GM21381 (cell line): ENCODE measurements at regions not wholly inside any gene's neighbourhood (a gene's known extent, or its start where the extent isn't known, plus 50 kb on each side); places are given as distances from the start of the nearest gene placed in this dataset.
"Not testable (repeated sequence)": the region's sequence is repeated elsewhere in the genome, so short reads cannot be mapped to it uniquely, and the experiment has no call there.

Experiments
- ATAC-seq: cut with Tn5 transposase; IDR thresholded peaks from one replicate; pipeline ENCODE4 v1.9.1; 2021; ENCODE audit warnings: mild to moderate bottlenecking, moderate library complexity; ENCODE audit not compliant: unreplicated experiment

- ATAC-seq, result no peak
Observed at GRCh38 chr5:67896311-67896929, 319.1 kb upstream of the PIK3R1 start.

- not testable (repeated sequence) for ATAC-seq
Observed at GRCh38 chr5:67889870-67890269, 325.7 kb upstream of the PIK3R1 start.

GRCh38 chr5:67887748-67888161, 327.8 kb upstream of the PIK3R1 start:
- no peak for ATAC-seq

- no peak for ATAC-seq
Observed at GRCh38 chr5:67886761-67887160, 328.8 kb upstream of the PIK3R1 start.

GRCh38 chr5:67880876-67881275, 334.7 kb upstream of the PIK3R1 start:
- ATAC-seq, result no peak

GRCh38 chr5:67880511-67880805, 335.1 kb upstream of the PIK3R1 start:
- no peak for ATAC-seq

- ATAC-seq, result no peak
Observed at GRCh38 chr5:67879620-67880510, 335.7 kb upstream of the PIK3R1 start.

- no peak for ATAC-seq
Observed at GRCh38 chr5:67878933-67879332, 336.6 kb upstream of the PIK3R1 start.

GRCh38 chr5:67876371-67876770, 339.2 kb upstream of the PIK3R1 start:
- ATAC-seq, result no peak

- no peak for ATAC-seq
Observed at GRCh38 chr5:67875601-67876000, 340.0 kb upstream of the PIK3R1 start.

GRCh38 chr5:67873935-67874334, 341.6 kb upstream of the PIK3R1 start:
- no peak for ATAC-seq

- no peak for ATAC-seq
Observed at GRCh38 chr5:67870662-67871061, 344.9 kb upstream of the PIK3R1 start.

- ATAC-seq, result not testable (repeated sequence)
Observed at GRCh38 chr5:67864335-67864734, 351.2 kb upstream of the PIK3R1 start.

- ATAC-seq, result no peak
Observed at GRCh38 chr5:67858471-67859031, 357.0 kb upstream of the PIK3R1 start.

- no peak for ATAC-seq
Observed at GRCh38 chr5:67857502-67857901, 358.1 kb upstream of the PIK3R1 start.

GRCh38 chr5:67855523-67855922, 360.0 kb upstream of the PIK3R1 start:
- no peak for ATAC-seq

- ATAC-seq, result not testable (repeated sequence)
Observed at GRCh38 chr5:67850906-67851305, 364.6 kb upstream of the PIK3R1 start.

GRCh38 chr5:67844924-67845323, 370.6 kb upstream of the PIK3R1 start:
- ATAC-seq, result no peak

- no peak for ATAC-seq
Observed at GRCh38 chr5:67842806-67843205, 372.8 kb upstream of the PIK3R1 start.

- ATAC-seq, result not testable (repeated sequence)
Observed at GRCh38 chr5:67837225-67837624, 378.3 kb upstream of the PIK3R1 start.

- not testable (repeated sequence) for ATAC-seq
Observed at GRCh38 chr5:67836496-67836895, 379.1 kb upstream of the PIK3R1 start.

GRCh38 chr5:67831048-67831447, 384.5 kb upstream of the PIK3R1 start:
- no peak for ATAC-seq
